OCI-LY1 (cell line): ENCODE measurements at regions not wholly inside any gene's neighbourhood (a gene's known extent, or its start where the extent isn't known, plus 50 kb on each side); places are given as distances from the start of the nearest gene placed in this dataset.

Experiments
- H2AFZ ChIP-seq: fragments of 200-600 bp; sonication (generic), shearing (Covaris generic); 2 replicates; pipeline ENCODE4 v1.6.0; 2014; ENCODE audit warnings: antibody characterized with exemption, mild to moderate bottlenecking, low read length
- H3F3A ChIP-seq: fragments of 200-600 bp; sonication (generic), shearing (Covaris generic); 2 replicates; pipeline ENCODE4 v1.6.0; 2014; ENCODE audit warnings: mild to moderate bottlenecking, antibody characterized with exemption, low read length, moderate library complexity; ENCODE audit not compliant: insufficient read depth
- H3K27ac ChIP-seq: fragments of 200-600 bp; sonication (generic); 2 replicates; pipeline ENCODE4 v1.5.1; 2014; ENCODE audit warnings: low read length, mixed run types, mild to moderate bottlenecking, low read depth; ENCODE audit not compliant: poor library complexity, severe bottlenecking
- H3K27me3 ChIP-seq: fragments of 200-600 bp; sonication (generic); 2 replicates; pipeline ENCODE4 v1.6.0; 2014; ENCODE audit warnings: antibody characterized with exemption, mild to moderate bottlenecking, low read length, moderate library complexity; ENCODE audit not compliant: insufficient read depth
- H3K36me3 ChIP-seq: fragments of 200-600 bp; sonication (generic); 2 replicates; pipeline ENCODE4 v1.6.1; 2014; ENCODE audit warnings: mild to moderate bottlenecking, antibody characterized with exemption, low read length, moderate library complexity, mixed read lengths; ENCODE audit not compliant: insufficient read depth
- H3K4me1 ChIP-seq: fragments of 200-600 bp; sonication (generic); 2 replicates; pipeline ENCODE4 v1.5.1; 2014; ENCODE audit warnings: mild to moderate bottlenecking, low read length, moderate library complexity; ENCODE audit not compliant: insufficient read depth, severe bottlenecking
- H3K4me2 ChIP-seq: fragments of 200-600 bp; sonication (generic), shearing (Covaris generic); 2 replicates; pipeline ENCODE4 v1.6.1; 2014; ENCODE audit warnings: low read length
- H3K4me3 ChIP-seq: fragments of 200-600 bp; sonication (generic); 2 replicates; pipeline ENCODE4 v1.5.1; 2014; ENCODE audit warnings: low read length, low read depth, mild to moderate bottlenecking, mixed read lengths; ENCODE audit not compliant: poor library complexity, severe bottlenecking
- H3K79me2 ChIP-seq: fragments of 200-600 bp; shearing (Covaris generic); 2 replicates; pipeline ENCODE4 v1.6.1; 2016; ENCODE audit warnings: mixed run types, low read length, mixed read lengths; ENCODE audit not compliant: insufficient read depth
- H3K9ac ChIP-seq: fragments of 200-600 bp; sonication (generic), shearing (Covaris generic); 2 replicates; pipeline ENCODE4 v1.6.1; 2014; ENCODE audit warnings: mild to moderate bottlenecking, low read length, mixed read lengths
- H3K9me2 ChIP-seq: fragments of 200-600 bp; sonication (generic), shearing (Covaris generic); 2 replicates; pipeline ENCODE4 v1.6.1; 2014; ENCODE audit warnings: low read depth, mild to moderate bottlenecking, low read length, mixed read lengths
- H3K9me3 ChIP-seq: fragments of 200-600 bp; shearing (Covaris generic); 2 replicates; pipeline ENCODE4 v1.6.1; 2014; ENCODE audit warnings: low read length, mixed read lengths
- H4K20me1 ChIP-seq: fragments of 200-600 bp; sonication (generic), shearing (Covaris generic); 2 replicates; pipeline ENCODE4 v1.6.0; 2016; ENCODE audit warnings: mild to moderate bottlenecking, low read length; ENCODE audit not compliant: insufficient read depth
- EZH2 ChIP-seq: fragments of 200-600 bp; sonication (generic), shearing (Covaris generic); IDR thresholded peaks from 2 replicates; pipeline ENCODE4 v1.8.0; 2017; ENCODE audit warnings: borderline replicate concordance, mixed run types, mild to moderate bottlenecking, antibody characterized with exemption, low read length, moderate library complexity, mixed read lengths
- TF ChIP-seq, protein P1 (sequence below): fragments of 200-600 bp; sonication (generic), shearing (Covaris generic); IDR thresholded peaks from 2 replicates; pipeline ENCODE4 v1.5.1; 2017; ENCODE audit warnings: mild to moderate bottlenecking, antibody characterized with exemption, low read length, moderate library complexity, mixed read lengths

DNA sequence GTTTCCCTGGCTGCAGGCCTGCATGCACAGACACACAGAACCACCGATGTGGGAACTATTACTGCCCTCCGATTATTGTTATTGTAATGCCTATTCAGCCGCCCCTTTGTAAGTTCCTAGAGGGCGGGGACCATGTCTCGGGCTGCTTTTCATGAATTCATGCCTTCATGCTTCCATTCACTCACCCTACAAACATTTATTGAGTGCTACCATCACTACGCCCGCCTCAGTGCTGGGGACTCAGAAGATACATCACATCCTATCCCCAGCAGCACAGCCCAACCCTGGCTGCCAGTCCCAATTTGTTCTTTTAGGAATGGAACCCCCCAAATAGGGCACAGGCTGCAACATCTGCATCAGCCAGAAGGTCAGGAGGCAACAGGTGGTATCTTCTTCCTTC lies 75.9 kb downstream of the FOXA2 start:
- Histone ChIP-seq H3K4me2 (no peak overlapping the region), H3K9me2 (no peaks in the 10 kb centered on the region), H4K20me1 (no peaks in the 10 kb centered on the region), H3F3A (no peaks in the 10 kb centered on the region), H3K79me2 (no peaks in the 10 kb centered on the region), H3K9me3 (no peaks in the 10 kb centered on the region), H3K36me3 (no peaks in the 10 kb centered on the region), H3K27me3 (no peaks in the 10 kb centered on the region), H3K4me3 (no peak overlapping the region), H2AFZ (no peak overlapping the region), H3K4me1 (no peaks in the 10 kb centered on the region), H3K27ac (no peak overlapping the region), H3K9ac (no peak overlapping the region)
- no peak for TF ChIP-seq EZH2
- TF ChIP-seq, protein P1, sequence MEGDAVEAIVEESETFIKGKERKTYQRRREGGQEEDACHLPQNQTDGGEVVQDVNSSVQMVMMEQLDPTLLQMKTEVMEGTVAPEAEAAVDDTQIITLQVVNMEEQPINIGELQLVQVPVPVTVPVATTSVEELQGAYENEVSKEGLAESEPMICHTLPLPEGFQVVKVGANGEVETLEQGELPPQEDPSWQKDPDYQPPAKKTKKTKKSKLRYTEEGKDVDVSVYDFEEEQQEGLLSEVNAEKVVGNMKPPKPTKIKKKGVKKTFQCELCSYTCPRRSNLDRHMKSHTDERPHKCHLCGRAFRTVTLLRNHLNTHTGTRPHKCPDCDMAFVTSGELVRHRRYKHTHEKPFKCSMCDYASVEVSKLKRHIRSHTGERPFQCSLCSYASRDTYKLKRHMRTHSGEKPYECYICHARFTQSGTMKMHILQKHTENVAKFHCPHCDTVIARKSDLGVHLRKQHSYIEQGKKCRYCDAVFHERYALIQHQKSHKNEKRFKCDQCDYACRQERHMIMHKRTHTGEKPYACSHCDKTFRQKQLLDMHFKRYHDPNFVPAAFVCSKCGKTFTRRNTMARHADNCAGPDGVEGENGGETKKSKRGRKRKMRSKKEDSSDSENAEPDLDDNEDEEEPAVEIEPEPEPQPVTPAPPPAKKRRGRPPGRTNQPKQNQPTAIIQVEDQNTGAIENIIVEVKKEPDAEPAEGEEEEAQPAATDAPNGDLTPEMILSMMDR = no peak

DNA sequence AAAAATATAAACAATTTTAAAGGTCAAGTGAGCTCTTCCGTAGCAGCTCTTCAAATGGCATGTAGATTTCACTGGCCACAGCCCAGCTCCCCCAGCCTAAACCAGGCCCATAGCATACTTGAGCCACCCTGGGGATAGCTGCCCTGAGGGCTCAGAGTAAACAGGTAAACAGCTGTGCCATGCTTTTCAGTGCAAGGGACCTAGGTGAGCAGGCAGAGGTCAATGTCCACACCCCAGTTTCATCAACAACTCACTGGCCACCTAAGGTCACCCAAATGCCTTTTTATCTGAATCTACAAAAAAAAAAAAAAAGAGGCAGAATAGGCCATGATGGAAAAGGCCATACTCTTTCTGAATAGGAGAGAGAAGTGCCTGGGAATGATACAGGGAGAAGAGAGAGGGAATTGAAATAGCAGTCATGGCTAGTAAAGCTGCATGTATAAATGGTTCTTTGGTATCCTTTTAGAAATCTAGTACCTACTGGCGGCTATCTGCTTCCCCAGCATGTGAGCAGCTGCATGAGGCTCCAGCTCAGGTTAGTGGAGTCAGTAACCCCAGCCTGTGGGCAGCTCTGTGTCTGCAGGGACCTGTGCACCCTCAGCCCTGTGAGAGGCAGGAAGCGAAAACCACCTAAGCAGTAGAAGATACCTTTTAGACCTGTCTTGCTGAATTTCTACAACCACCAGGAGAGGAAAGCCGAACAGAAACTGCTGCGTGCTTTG lies 77.0 kb downstream of the FOXA2 start:
- H3K9me3 ChIP-seq = no peaks in the 10 kb centered on the region

DNA sequence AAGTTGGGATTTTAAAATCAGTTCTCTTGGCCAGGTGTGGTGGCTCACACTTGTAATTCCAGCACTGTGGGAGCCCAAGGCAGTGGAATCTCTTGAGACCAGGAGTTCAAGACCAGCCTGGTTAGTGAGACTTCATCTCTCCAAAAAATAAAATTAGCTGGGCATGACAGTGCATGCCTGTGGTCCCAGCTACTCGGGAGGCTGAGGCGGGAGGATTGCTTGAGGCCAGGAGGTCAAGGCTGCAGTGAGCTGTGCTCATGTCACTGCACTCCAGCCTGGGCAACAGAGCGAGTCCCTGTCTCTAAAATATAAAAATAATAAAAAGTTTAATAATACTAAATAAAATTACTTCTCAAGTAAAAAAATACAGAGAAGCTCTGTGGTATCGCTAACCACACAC lies 77.5 kb downstream of the FOXA2 start:
- H3K9me3 ChIP-seq = no peaks in the 10 kb centered on the region
- H3K36me3 ChIP-seq = no peaks in the 10 kb centered on the region
- TF ChIP-seq, protein P1 = no peak
- no peak for TF ChIP-seq EZH2

More for the DNA sequence above, 77.0 kb downstream of the FOXA2 start:
- no peak overlapping the region for H3K4me2 ChIP-seq
- no peak overlapping the region for H3K4me3 ChIP-seq
- H3F3A ChIP-seq = no peaks in the 10 kb centered on the region
- no peaks in the 10 kb centered on the region for H3K79me2 ChIP-seq
- no peak overlapping the region for H2AFZ ChIP-seq
- no peak for TF ChIP-seq EZH2
- TF ChIP-seq, protein P1 = no peak
- no peaks in the 10 kb centered on the region for H3K9me2 ChIP-seq
- H3K36me3 ChIP-seq = no peaks in the 10 kb centered on the region
- H3K4me1 ChIP-seq = no peaks in the 10 kb centered on the region
- no peaks in the 10 kb centered on the region for H4K20me1 ChIP-seq
- no peak overlapping the region for H3K9ac ChIP-seq
- no peaks in the 10 kb centered on the region for H3K27me3 ChIP-seq
- H3K27ac ChIP-seq = no peak overlapping the region

More for the DNA sequence above, 77.5 kb downstream of the FOXA2 start:
- no peak overlapping the region for H3K27ac ChIP-seq
- no peak overlapping the region for H2AFZ ChIP-seq
- no peak overlapping the region for H3K4me2 ChIP-seq
- H3K27me3 ChIP-seq = no peaks in the 10 kb centered on the region
- no peaks in the 10 kb centered on the region for H3K9me2 ChIP-seq
- no peaks in the 10 kb centered on the region for H3K4me1 ChIP-seq
- H3K9ac ChIP-seq = no peak overlapping the region
- no peak overlapping the region for H3K4me3 ChIP-seq
- no peaks in the 10 kb centered on the region for H4K20me1 ChIP-seq
- H3K79me2 ChIP-seq = no peaks in the 10 kb centered on the region
- no peaks in the 10 kb centered on the region for H3F3A ChIP-seq
